SK-N-SH treated with all-trans-retinoic acid at 6 μM for 48 hours (cell line): ENCODE measurements at regions not wholly inside any gene's neighbourhood (a gene's known extent, or its start where the extent isn't known, plus 50 kb on each side); places are given as distances from the start of the nearest gene placed in this dataset.

ENCODE experiments used
- ATAC-seq: fragments of 200-7000 bp; cut with Tn5 transposase; 3 replicates; pipeline ENCODE4 v1.9.1; 2020; ENCODE audit warnings: mild to moderate bottlenecking, moderate library complexity
- ARNTL ChIP-seq: fragments of 450-650 bp; formaldehyde crosslinking; IDR thresholded peaks from 2 replicates; pipeline ENCODE4 v1.5.0; 2020; ENCODE audit warnings: low read depth, mild to moderate bottlenecking, moderate library complexity, borderline replicate concordance
- BACH2 ChIP-seq: fragments of 250-450 bp; sonication (Bioruptor Pico); IDR thresholded peaks from 2 replicates; pipeline ENCODE4 v1.9.0; 2021; ENCODE audit warnings: mild to moderate bottlenecking, borderline replicate concordance
- CREB5 ChIP-seq: fragments of 250-450 bp; sonication (Bioruptor Pico); IDR thresholded peaks from 2 replicates; pipeline ENCODE4 v1.5.1; 2020; ENCODE audit warnings: low read depth, mild to moderate bottlenecking, moderate library complexity
- CSDC2 ChIP-seq: fragments of 250-450 bp; sonication (Bioruptor Pico); IDR thresholded peaks from 2 replicates; pipeline ENCODE4 v1.5.0; 2020; ENCODE audit warnings: mild to moderate bottlenecking, moderate library complexity
- CSRNP3 ChIP-seq: fragments of 250-450 bp; sonication (Bioruptor Pico); IDR thresholded peaks from 2 replicates; pipeline ENCODE4 v1.5.1; 2021; ENCODE audit warnings: mild to moderate bottlenecking, moderate library complexity
- ESRRG ChIP-seq: fragments of 250-450 bp; sonication (Bioruptor Pico); IDR thresholded peaks from 2 replicates; pipeline ENCODE4 v1.6.1; 2021; ENCODE audit warnings: mild to moderate bottlenecking
- GLIS3 ChIP-seq: fragments of 250-450 bp; sonication (Bioruptor Pico); IDR thresholded peaks from 2 replicates; pipeline ENCODE4 v1.5.0; 2020; ENCODE audit warnings: mild to moderate bottlenecking, moderate library complexity
- ISL1 ChIP-seq: fragments of 250-450 bp; sonication (Bioruptor Pico); IDR thresholded peaks from 2 replicates; pipeline ENCODE4 v2.1.2; 2022; ENCODE audit warnings: mild to moderate bottlenecking, moderate library complexity
- OSR1 ChIP-seq: fragments of 250-450 bp; sonication (Bioruptor Pico); IDR thresholded peaks from 2 replicates; pipeline ENCODE4 v1.8.0; 2022; ENCODE audit warnings: moderate library complexity, mild to moderate bottlenecking, inconsistent platforms
- PATZ1 ChIP-seq: fragments of 250-450 bp; sonication (Bioruptor Pico); IDR thresholded peaks from 2 replicates; pipeline ENCODE4 v1.8.0; 2020; ENCODE audit warnings: mild to moderate bottlenecking, moderate library complexity, borderline replicate concordance
- RARB ChIP-seq: fragments of 250-450 bp; sonication (Bioruptor Pico); IDR thresholded peaks from 2 replicates; pipeline ENCODE4 v1.8.0; 2021; ENCODE audit warnings: mild to moderate bottlenecking, moderate library complexity
- SNAI2 ChIP-seq: fragments of 250-450 bp; sonication (Bioruptor Pico); IDR thresholded peaks from 2 replicates; pipeline ENCODE4 v1.5.0; 2020; ENCODE audit warnings: mild to moderate bottlenecking, moderate library complexity
- TOX ChIP-seq: fragments of 250-450 bp; sonication (Bioruptor Pico); IDR thresholded peaks from 2 replicates; pipeline ENCODE4 v1.8.0; 2021; ENCODE audit warnings: mild to moderate bottlenecking, moderate library complexity, borderline replicate concordance
- ZC3H10 ChIP-seq: fragments of 250-450 bp; sonication (Bioruptor Pico); IDR thresholded peaks from 2 replicates; pipeline ENCODE4 v1.5.1; 2021; ENCODE audit warnings: mild to moderate bottlenecking, moderate library complexity
- ZFP3 ChIP-seq: fragments of 250-450 bp; sonication (Bioruptor Pico); IDR thresholded peaks from 2 replicates; pipeline ENCODE4 v1.5.0; 2020; ENCODE audit warnings: mild to moderate bottlenecking, moderate library complexity
- ZFP30 ChIP-seq: fragments of 450-650 bp; formaldehyde crosslinking; IDR thresholded peaks from 2 replicates; pipeline ENCODE4 v1.5.0; 2022; ENCODE audit warnings: mild to moderate bottlenecking, moderate library complexity
- ZNF565 ChIP-seq: fragments of 450-650 bp; formaldehyde crosslinking; conservative IDR thresholded peaks from 2 replicates; pipeline ENCODE4 v1.5.0; 2020; ENCODE audit warnings: low read depth, mild to moderate bottlenecking, moderate library complexity
- ZNF70 ChIP-seq: fragments of 450-650 bp; formaldehyde crosslinking; IDR thresholded peaks from 2 replicates; pipeline ENCODE4 v1.5.0; 2020; ENCODE audit warnings: mild to moderate bottlenecking, moderate library complexity
- ZNF8 ChIP-seq: fragments of 450-650 bp; formaldehyde crosslinking; IDR thresholded peaks from 2 replicates; pipeline ENCODE4 v1.5.0; 2020; ENCODE audit warnings: mild to moderate bottlenecking, moderate library complexity
- TF ChIP-seq, protein P1 (sequence below): fragments of 250-450 bp; sonication (Bioruptor Pico); IDR thresholded peaks from 2 replicates; pipeline ENCODE4 v1.5.0; 2020; ENCODE audit warnings: mild to moderate bottlenecking, moderate library complexity

- no peak for ATAC-seq
- no peak for TF ChIP-seq CSDC2 (CRISPR knock-in tag)
- TF ChIP-seq OSR1 (CRISPR knock-in tag), result no peak
- TF ChIP-seq ZNF565, result no peak
- TF ChIP-seq SNAI2 (CRISPR knock-in tag), result no peak
- no peak for TF ChIP-seq CSRNP3 (CRISPR knock-in tag)
- no peak for TF ChIP-seq ISL1 (CRISPR knock-in tag)
These were observed 265.8 kb upstream of the GJE1 start for GRCh38 chr6:141866731-141867497.

GRCh38 chr6:141851063-141851462 is 281.7 kb upstream of the GJE1 start:
- TF ChIP-seq, protein P1, sequence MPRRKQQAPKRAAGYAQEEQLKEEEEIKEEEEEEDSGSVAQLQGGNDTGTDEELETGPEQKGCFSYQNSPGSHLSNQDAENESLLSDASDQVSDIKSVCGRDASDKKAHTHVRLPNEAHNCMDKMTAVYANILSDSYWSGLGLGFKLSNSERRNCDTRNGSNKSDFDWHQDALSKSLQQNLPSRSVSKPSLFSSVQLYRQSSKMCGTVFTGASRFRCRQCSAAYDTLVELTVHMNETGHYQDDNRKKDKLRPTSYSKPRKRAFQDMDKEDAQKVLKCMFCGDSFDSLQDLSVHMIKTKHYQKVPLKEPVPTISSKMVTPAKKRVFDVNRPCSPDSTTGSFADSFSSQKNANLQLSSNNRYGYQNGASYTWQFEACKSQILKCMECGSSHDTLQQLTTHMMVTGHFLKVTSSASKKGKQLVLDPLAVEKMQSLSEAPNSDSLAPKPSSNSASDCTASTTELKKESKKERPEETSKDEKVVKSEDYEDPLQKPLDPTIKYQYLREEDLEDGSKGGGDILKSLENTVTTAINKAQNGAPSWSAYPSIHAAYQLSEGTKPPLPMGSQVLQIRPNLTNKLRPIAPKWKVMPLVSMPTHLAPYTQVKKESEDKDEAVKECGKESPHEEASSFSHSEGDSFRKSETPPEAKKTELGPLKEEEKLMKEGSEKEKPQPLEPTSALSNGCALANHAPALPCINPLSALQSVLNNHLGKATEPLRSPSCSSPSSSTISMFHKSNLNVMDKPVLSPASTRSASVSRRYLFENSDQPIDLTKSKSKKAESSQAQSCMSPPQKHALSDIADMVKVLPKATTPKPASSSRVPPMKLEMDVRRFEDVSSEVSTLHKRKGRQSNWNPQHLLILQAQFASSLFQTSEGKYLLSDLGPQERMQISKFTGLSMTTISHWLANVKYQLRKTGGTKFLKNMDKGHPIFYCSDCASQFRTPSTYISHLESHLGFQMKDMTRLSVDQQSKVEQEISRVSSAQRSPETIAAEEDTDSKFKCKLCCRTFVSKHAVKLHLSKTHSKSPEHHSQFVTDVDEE (CRISPR knock-in tag), result no peak
- TF ChIP-seq GLIS3 (CRISPR knock-in tag), result no peak
- TF ChIP-seq CSRNP3 (CRISPR knock-in tag), result no peak
- TF ChIP-seq ARNTL (CRISPR knock-in tag), result no peak
- TF ChIP-seq SNAI2 (CRISPR knock-in tag), result no peak
- no peak for TF ChIP-seq OSR1 (CRISPR knock-in tag)
- no peak for TF ChIP-seq ZNF8 (CRISPR knock-in tag)
- no peak for TF ChIP-seq CREB5 (CRISPR knock-in tag)
- no peak for TF ChIP-seq ZC3H10 (CRISPR knock-in tag)
- TF ChIP-seq CSDC2 (CRISPR knock-in tag), result no peak
- TF ChIP-seq ZNF565, result no peak
- no peak for TF ChIP-seq ISL1 (CRISPR knock-in tag)
- TF ChIP-seq ZNF70 (CRISPR knock-in tag), result no peak
- no peak for TF ChIP-seq BACH2 (CRISPR knock-in tag)
- ATAC-seq, result no peak

- no peak for ATAC-seq
- TF ChIP-seq ISL1 (CRISPR knock-in tag) (no peak), ZNF70 (CRISPR knock-in tag) (no peak), CSDC2 (CRISPR knock-in tag) (no peak), ZNF565 (no peak), ZFP30 (CRISPR knock-in tag) (no peak), BACH2 (CRISPR knock-in tag) (no peak), PATZ1 (CRISPR knock-in tag) (no peak), CREB5 (CRISPR knock-in tag) (no peak), SNAI2 (CRISPR knock-in tag) (no peak), OSR1 (CRISPR knock-in tag) (no peak), ZFP3 (CRISPR knock-in tag) (no peak), ESRRG (CRISPR knock-in tag) (no peak), TOX (CRISPR knock-in tag) (no peak), ZC3H10 (CRISPR knock-in tag) (no peak), ZNF8 (CRISPR knock-in tag) (no peak), RARB (CRISPR knock-in tag) (no peak), GLIS3 (CRISPR knock-in tag) (no peak)
- TF ChIP-seq, protein P1 (CRISPR knock-in tag), result no peak
These were observed 284.5 kb upstream of the GJE1 start for GRCh38 chr6:141848029-141848890.
